SK-N-SH (cell line): ENCODE measurements at regions not wholly inside any gene's neighbourhood (a gene's known extent, or its start where the extent isn't known, plus 50 kb on each side); places are given as distances from the start of the nearest gene placed in this dataset.
"Not testable (repeated sequence)": the region's sequence is repeated elsewhere in the genome, so short reads cannot be mapped to it uniquely, and the experiment has no call there.

ENCODE experiments used
- CTCF ChIP-seq: fragments of 200-600 bp; sonication (generic); IDR thresholded peaks from 2 replicates; pipeline ENCODE4 v1.6.1; 2017; ENCODE audit warnings: antibody characterized with exemption, mild to moderate bottlenecking, moderate library complexity
- EP300 ChIP-seq, 2 experiments: IDR thresholded peaks; 2 replicates each; pipeline versions ENCODE4 v1.4.0 to v1.6.1; 2012; ENCODE audit warnings: borderline replicate concordance in 1 of 2, low read depth in 1 of 2, low read length in 1 of 2
- FOXJ3 ChIP-seq: sonication (generic); formaldehyde crosslinking; IDR thresholded peaks from 2 replicates; pipeline ENCODE4 v1.5.1; 2020; ENCODE audit warnings: mild to moderate bottlenecking, missing genetic modification reagents
- NFIC ChIP-seq: IDR thresholded peaks from 2 replicates; pipeline ENCODE4 v1.4.0; 2012; ENCODE audit warnings: borderline replicate concordance
- POLR2AphosphoS5 ChIP-seq: IDR thresholded peaks from 2 replicates; pipeline ENCODE4 v1.6.1; 2012; ENCODE audit warnings: low read depth, low read length
- RAD21 ChIP-seq: IDR thresholded peaks from 2 replicates; pipeline ENCODE4 v1.6.1; 2012; ENCODE audit warnings: mild to moderate bottlenecking, low read length
- REST ChIP-seq: IDR thresholded peaks from 2 replicates; pipeline ENCODE4 v1.6.1; 2012; ENCODE audit warnings: mild to moderate bottlenecking, low read depth, low read length, moderate library complexity
- YY1 ChIP-seq: IDR thresholded peaks from 2 replicates; pipeline ENCODE4 v1.4.0; 2012; ENCODE audit warnings: low read depth, mild to moderate bottlenecking

GRCh38 chr3:87813503-87813902 lies 245.3 kb downstream of the CGGBP1 start:
- not testable (repeated sequence) for TF ChIP-seq EP300 (IDR thresholded peaks at IDR 0.05; ENCODE audit: borderline replicate concordance in 1 of 2, low read depth in 1 of 2, low read length in 1 of 2); CTCF; YY1; RAD21; NFIC; FOXJ3 (CRISPR knock-in tag); REST; POLR2AphosphoS5
